HG03060 (cell line): ENCODE measurements at regions not wholly inside any gene's neighbourhood (a gene's known extent, or its start where the extent isn't known, plus 50 kb on each side); places are given as distances from the start of the nearest gene placed in this dataset.
A peak's percentile ranks its signal among the peaks of the same experiment; 100 is the strongest.
"Not testable (repeated sequence)": the region's sequence is repeated elsewhere in the genome, so short reads cannot be mapped to it uniquely, and the experiment has no call there.

Experiments used
- ATAC-seq: cut with Tn5 transposase; IDR thresholded peaks from one replicate; pipeline ENCODE4 v1.9.1; 2021; ENCODE audit warnings: low read depth, moderate number of reproducible peaks; ENCODE audit not compliant: unreplicated experiment

GRCh38 chr2:84160453-84160852, 298.6 kb downstream of the SUCLG1 start:
- ATAC-seq: no peak

- no peak for ATAC-seq
These were observed 300.5 kb downstream of the SUCLG1 start for GRCh38 chr2:84158605-84159004.

DNA sequence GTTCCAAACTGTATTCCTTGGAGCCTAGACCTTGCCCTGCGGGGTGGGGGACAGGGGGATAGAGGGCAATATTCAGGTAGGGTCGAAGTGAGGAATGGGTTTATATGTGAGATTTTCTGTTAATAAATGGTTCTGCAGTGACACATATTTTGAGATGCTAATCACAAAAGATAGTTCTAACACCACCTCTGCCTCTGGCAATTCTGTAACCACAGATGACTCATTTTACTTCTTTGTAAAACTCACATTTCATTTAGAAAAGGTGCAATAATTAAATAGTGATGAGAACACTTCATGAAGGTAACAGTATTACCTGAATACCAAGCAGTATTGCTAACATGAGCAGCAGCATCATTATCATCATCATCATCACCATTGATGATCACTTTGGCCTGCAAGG, 306.6 kb downstream of the SUCLG1 start:
- ATAC-seq: no peak

GRCh38 chr2:84144345-84144744, 314.7 kb downstream of the SUCLG1 start:
- ATAC-seq: no peak

- ATAC-seq: no peak
These were observed 322.0 kb downstream of the SUCLG1 start for GRCh38 chr2:84137034-84137433.

- no peak for ATAC-seq
These were observed 326.7 kb downstream of the SUCLG1 start for GRCh38 chr2:84132370-84132769.

- ATAC-seq: no peak
These were observed 327.7 kb downstream of the SUCLG1 start for GRCh38 chr2:84131278-84131830.

DNA sequence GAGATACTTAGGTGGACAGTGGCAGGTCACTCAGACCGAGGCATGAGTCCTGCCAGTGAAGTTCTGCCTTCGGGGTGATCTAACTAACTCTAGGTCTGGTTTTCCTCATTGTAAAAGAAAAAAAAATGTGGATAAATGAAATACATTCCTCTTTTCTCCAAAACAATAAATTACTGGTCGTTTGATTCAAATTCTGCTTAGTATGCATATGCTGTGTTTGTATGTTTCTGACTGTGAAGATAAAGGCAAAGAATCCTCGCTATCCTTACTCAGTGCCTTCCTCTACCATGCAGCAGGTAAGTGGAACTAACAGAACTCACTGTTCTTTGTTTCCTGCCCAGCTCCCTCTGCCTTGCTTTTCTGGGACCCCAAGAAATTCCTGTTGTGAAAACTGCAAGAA, 330.1 kb downstream of the SUCLG1 start:
- no peak for ATAC-seq

DNA sequence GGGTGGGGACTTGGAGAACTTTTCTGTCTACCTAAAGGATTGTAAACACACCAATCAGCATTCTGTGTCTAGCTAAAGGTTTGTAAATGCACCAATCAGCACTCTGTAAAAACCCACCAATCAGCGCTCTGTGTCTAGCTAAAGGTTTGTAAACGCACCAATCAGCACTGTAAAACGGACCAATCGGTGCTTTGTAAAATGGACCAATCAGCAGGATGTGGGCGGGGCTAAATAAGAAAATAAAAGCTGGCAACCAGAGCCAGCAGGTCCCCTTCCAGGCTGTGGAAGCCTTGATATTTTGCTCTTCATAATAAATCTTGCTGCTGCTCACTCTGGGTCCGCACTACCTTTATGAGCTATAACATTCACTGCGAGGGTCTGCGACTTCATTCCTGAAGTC, 331.3 kb downstream of the SUCLG1 start:
- ATAC-seq: not testable (repeated sequence)

DNA sequence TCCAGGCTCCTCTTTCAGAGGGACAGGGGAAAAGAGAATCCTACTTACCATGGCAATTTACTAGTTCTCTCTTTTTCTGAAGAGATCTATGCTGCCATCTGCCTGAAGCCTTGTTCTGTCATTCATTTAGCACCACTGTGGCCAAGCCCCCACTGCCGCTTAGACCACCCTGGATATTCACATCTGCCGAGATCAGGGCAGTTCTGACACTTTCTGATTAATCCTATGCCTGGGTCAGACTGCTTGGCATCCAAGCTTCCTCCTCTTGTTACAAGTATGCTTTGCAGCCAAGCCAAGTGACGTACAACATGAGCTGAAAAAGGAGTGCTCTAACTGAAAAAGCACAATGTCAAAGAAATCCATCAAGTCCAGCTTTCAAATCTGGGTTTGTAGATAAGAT, 332.6 kb downstream of the SUCLG1 start:
- ATAC-seq: no peak

DNA sequence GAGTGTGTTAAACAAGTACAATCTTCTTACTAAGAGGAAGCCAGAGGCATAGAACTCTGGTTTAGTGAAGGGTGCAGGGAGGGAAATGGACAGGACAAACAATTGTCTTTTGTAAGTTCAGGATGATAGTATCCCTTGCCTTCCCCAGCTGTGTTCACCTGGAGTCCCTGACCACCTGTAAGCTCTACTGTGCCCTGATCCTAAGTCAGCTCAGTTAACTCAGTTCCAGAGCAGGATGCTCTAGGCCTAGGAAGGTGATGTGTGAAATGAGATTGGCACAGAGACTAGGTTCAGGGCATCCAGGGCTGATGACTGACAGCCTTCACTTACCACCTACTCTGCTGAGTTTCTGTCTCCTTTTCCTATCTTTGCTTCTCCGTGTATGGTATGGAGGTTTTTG, 333.0 kb downstream of the SUCLG1 start:
- no peak for ATAC-seq

DNA sequence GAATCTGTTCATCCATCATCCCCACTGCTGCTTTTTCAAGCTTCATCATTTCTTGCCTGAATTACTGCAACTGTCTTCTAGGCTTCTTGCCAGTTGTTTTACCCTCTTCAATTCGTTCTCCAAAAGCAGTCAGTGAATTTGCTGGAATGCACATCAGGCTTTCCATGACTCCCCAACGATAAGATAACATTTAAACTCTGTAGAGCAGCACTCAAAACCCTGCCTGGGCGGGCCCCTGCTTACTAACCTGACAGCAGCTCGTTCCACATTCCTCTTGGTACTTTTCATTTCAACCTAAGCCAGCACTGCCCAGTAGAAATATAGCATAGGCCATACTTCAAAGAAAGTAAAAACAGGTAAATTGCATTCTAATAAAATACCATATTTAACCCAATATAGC, 342.9 kb downstream of the SUCLG1 start:
- ATAC-seq: no peak

GRCh38 chr2:84115173-84115857, 343.8 kb downstream of the SUCLG1 start:
- peak; percentile 94 for ATAC-seq

DNA sequence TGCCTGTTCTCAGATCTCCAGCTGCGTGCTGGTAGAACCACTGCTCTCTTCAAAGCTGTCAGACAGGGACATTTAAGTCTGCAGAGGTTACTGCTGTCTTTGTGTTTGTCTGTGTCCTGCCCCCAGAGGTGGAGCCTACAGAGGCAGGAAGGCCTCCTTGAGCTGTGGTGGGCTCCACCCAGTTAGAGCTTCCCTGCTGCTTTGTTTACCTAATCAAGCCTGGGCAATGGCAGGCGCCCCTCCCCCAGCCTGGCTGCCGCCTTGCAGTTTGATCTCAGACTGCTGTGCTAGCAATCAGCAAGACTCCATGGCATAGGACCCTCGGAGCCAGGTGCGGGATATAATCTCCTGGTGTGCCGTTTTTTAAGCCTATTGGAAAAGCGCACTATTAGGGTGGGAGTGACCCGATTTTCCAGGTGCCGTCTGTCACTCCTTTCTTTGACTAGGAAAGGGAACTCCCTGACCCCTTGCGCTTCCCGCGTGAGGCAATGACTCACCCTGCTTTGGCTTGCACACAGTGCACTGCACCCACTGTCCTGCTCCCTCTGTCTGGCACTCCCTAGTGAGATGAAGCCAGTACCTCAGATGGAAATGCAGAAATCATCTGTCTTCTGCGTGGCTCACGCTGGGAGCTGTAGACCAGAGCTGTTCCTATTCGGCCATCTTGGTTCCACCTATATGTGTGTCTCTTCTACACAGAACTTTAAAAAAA, 355.1 kb downstream of the SUCLG1 start:
- not testable (repeated sequence) for ATAC-seq

- no peak for ATAC-seq
These were observed 356.8 kb downstream of the SUCLG1 start for GRCh38 chr2:84102274-84102673.

- no peak for ATAC-seq
These were observed 370.4 kb downstream of the SUCLG1 start for GRCh38 chr2:84088656-84089055.

- ATAC-seq: no peak
These were observed 373.5 kb downstream of the SUCLG1 start for GRCh38 chr2:84085562-84085961.

DNA sequence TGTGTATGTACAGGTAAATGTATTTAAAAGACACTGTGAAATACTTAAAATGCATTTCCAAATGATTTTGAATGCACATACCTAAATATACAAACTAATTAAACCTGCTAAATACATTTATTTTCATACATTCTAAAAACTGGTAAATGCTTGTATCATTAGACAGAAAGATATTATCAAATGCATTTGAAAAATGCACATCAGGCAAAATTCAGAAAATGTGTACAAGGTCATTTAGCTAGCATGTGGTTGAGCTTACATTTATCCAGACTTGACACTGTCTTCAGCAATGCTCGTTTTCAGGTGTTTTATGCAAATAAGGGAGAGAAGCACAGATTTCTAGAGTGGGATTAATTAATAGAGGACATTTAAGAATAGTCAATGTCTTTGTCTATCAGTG, 374.2 kb downstream of the SUCLG1 start:
- no peak for ATAC-seq

GRCh38 chr2:84083984-84084383, 375.1 kb downstream of the SUCLG1 start:
- no peak for ATAC-seq

GRCh38 chr2:84078471-84078870, 380.6 kb downstream of the SUCLG1 start:
- no peak for ATAC-seq

DNA sequence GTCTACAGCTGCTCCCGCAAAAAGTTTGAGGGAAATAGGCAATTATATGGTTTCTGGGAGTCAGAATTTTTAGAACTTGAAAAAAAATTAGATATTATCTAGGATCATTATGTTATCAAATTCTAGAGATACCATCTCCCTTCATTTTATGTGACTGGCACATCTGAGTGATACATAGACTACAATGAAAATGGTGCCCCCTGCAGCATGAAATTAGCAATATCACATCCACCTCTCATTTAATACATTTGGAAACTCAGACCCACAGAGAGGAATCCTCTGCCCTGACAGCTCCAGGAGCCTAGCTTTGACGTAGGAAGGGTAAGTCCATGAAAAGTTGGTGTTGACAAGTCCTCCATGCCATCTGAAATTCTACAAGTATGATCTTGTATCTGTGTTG, 381.6 kb downstream of the SUCLG1 start:
- no peak for ATAC-seq

GRCh38 chr2:84071050-84071449, 388.0 kb downstream of the SUCLG1 start:
- no peak for ATAC-seq
